IMR-90 (cell line): ENCODE measurements at regions not wholly inside any gene's neighbourhood (a gene's known extent, or its start where the extent isn't known, plus 50 kb on each side); places are given as distances from the start of the nearest gene placed in this dataset.

Experiments used
- ATAC-seq: fragments of 200-7000 bp; cut with Tn5 transposase; 2 replicates; pipeline ENCODE4 v1.9.1; 2020; ENCODE audit warnings: low read depth, mild to moderate bottlenecking, moderate library complexity
- BruUV-seq: library from RNA; stranded (reverse); fragments of 400-500 nt; replicated peaks from 2 replicates; lab custom pipeline; 2021; lab: Mats Ljungman, UMichigan
- CTCF ChIA-PET: fragments of 300-600 bp; formaldehyde crosslinking; extraction: SDS; loops from one replicate; lab custom pipeline; 2021; ENCODE audit warnings: antibody characterized with exemption; lab: Yijun Ruan, JAX
- POLR2A ChIA-PET: fragments of 300-600 bp; sonication (Branson Sonifier 250); formaldehyde crosslinking; loops from one replicate; lab custom pipeline; 2022; ENCODE audit warnings: antibody characterized with exemption; ENCODE audit not compliant: unreplicated experiment; lab: Charles Lee
- DNase-seq: peaks from one replicate; pipeline ENCODE4 v3.0.0; 2013
- H2AFZ ChIP-seq: replicated peaks from 2 replicates; pipeline ENCODE3; 2013; ENCODE audit warnings: low read length, mild to moderate bottlenecking; ENCODE audit not compliant: poor library complexity
- H2AK5ac ChIP-seq: 2 replicates; pipeline ENCODE4 v1.6.1; 2013; ENCODE audit warnings: low read depth, low read length, inconsistent platforms
- H2AK9ac ChIP-seq: replicated peaks from 2 replicates; pipeline ENCODE3; 2013; ENCODE audit warnings: mild to moderate bottlenecking, low read depth, low read length, moderate library complexity; ENCODE audit not compliant: poor library complexity
- H2BK120ac ChIP-seq: 2 replicates; pipeline ENCODE4 v1.6.1; 2013; ENCODE audit warnings: low read depth, low read length, inconsistent platforms
- H2BK15ac ChIP-seq: 3 replicates; pipeline ENCODE4 v1.6.1; 2013; ENCODE audit warnings: low read depth, low read length, inconsistent platforms
- H2BK20ac ChIP-seq: 2 replicates; pipeline ENCODE4 v1.6.1; 2013; ENCODE audit warnings: low read depth, mild to moderate bottlenecking, inconsistent platforms, low read length, moderate library complexity
- H2BK5ac ChIP-seq: 2 replicates; pipeline ENCODE4 v1.6.1; 2013; ENCODE audit warnings: mild to moderate bottlenecking, low read depth, low read length, inconsistent platforms; ENCODE audit not compliant: poor library complexity, severe bottlenecking
- H3K14ac ChIP-seq: replicated peaks from 2 replicates; pipeline ENCODE4 v1.6.1; 2013; ENCODE audit warnings: low read depth, low read length, inconsistent platforms
- H3K18ac ChIP-seq: 2 replicates; pipeline ENCODE4 v1.6.1; 2013; ENCODE audit warnings: low read depth, low read length, control low read depth
- H3K23ac ChIP-seq: 2 replicates; pipeline ENCODE4 v1.6.1; 2013; ENCODE audit warnings: low read depth, low read length, inconsistent platforms
- H3K27ac ChIP-seq: 2 replicates; pipeline ENCODE4 v1.5.1; 2013; ENCODE audit warnings: mild to moderate bottlenecking, control low read depth, low read length; ENCODE audit not compliant: insufficient read depth
- H3K27me3 ChIP-seq: 2 replicates; pipeline ENCODE4 v1.6.1; 2013; ENCODE audit warnings: low read length; ENCODE audit not compliant: control insufficient read depth, insufficient read depth
- H3K36me3 ChIP-seq: 2 replicates; pipeline ENCODE4 v1.6.1; 2013; ENCODE audit warnings: low read length, mixed read lengths; ENCODE audit not compliant: control insufficient read depth, insufficient read depth
- H3K4ac ChIP-seq: 2 replicates; pipeline ENCODE4 v1.6.1; 2013; ENCODE audit warnings: low read depth, low read length, inconsistent platforms
- H3K4me1 ChIP-seq: 2 replicates; pipeline ENCODE4 v1.6.1; 2013; ENCODE audit warnings: low read length, mixed read lengths; ENCODE audit not compliant: control insufficient read depth, insufficient read depth
- H3K4me2 ChIP-seq: 2 replicates; pipeline ENCODE4 v1.6.1; 2013; ENCODE audit warnings: low read depth, mild to moderate bottlenecking, control low read depth, low read length, moderate library complexity
- H3K4me3 ChIP-seq: 2 replicates; pipeline ENCODE4 v1.5.1; 2013; ENCODE audit warnings: low read depth, mild to moderate bottlenecking, control low read depth, low read length, moderate library complexity; ENCODE audit not compliant: insufficient read depth
- H3K56ac ChIP-seq: 2 replicates; pipeline ENCODE4 v1.6.1; 2013; ENCODE audit warnings: low read length, inconsistent platforms; ENCODE audit not compliant: insufficient read depth; ENCODE audit errors: extremely low read depth
- H3K79me1 ChIP-seq, 2 experiments: 2 replicates each; pipeline ENCODE4 v1.6.1; 2013; ENCODE audit warnings: low read length in 2 of 2, inconsistent platforms in 1 of 2, low read depth in 1 of 2
- H3K9ac ChIP-seq: 2 replicates; pipeline ENCODE4 v1.6.1; 2013; ENCODE audit warnings: low read depth, low read length, control low read depth
- H3K9me1 ChIP-seq: 2 replicates; pipeline ENCODE4 v1.6.1; 2013; ENCODE audit warnings: low read length, inconsistent platforms; ENCODE audit not compliant: insufficient read depth
- H3K9me3 ChIP-seq: 2 replicates; pipeline ENCODE4 v1.6.1; 2013; ENCODE audit warnings: low read length; ENCODE audit not compliant: control insufficient read depth, insufficient read depth
- H4K20me1 ChIP-seq: 2 replicates; pipeline ENCODE4 v1.6.1; 2013; ENCODE audit warnings: low read length, inconsistent platforms; ENCODE audit not compliant: insufficient read depth
- H4K5ac ChIP-seq: 2 replicates; pipeline ENCODE4 v1.6.1; 2013; ENCODE audit warnings: mild to moderate bottlenecking, low read depth, low read length, control low read depth
- H4K8ac ChIP-seq, 2 experiments: 2 replicates each; pipeline ENCODE4 v1.6.1; 2013; ENCODE audit warnings: low read depth in 2 of 2, low read length in 2 of 2, control low read depth in 1 of 2, inconsistent platforms in 1 of 2
- H4K91ac ChIP-seq: 2 replicates; pipeline ENCODE4 v1.6.1; 2013; ENCODE audit warnings: low read depth, low read length, inconsistent platforms; ENCODE audit not compliant: insufficient read depth
- NFE2L2 ChIP-seq: fragments of 150-350 bp; IDR thresholded peaks from 2 replicates; pipeline ENCODE4 v1.6.1; 2016; ENCODE audit warnings: low read depth, mild to moderate bottlenecking, low read length
- WGBS, 2 experiments: methylation state at CpG; one replicate each; pipeline versions ENCODE4 v1.1.5 to v1.1.7; 2013; ENCODE audit warnings: missing lambda C conversion rate in 2 of 2; ENCODE audit not compliant: insufficient read length in 1 of 2; ENCODE audit errors: extremely low coverage in 2 of 2; 5-methylcytosine and 5-hydroxymethylcytosine counted together
- dilution Hi-C: fragments of 300-500 bp; cut with HindIII; formaldehyde crosslinking; loops from one replicate; pipeline ENCODE4 v1.14.3; 2018; ENCODE audit warnings: low sequenced_read_pairs; ENCODE audit not compliant: unreplicated experiment
- in situ Hi-C: fragments of 300-500 bp; cut with MboI; formaldehyde crosslinking; loops from 3 replicates; pipeline ENCODE4 v1.14.3; 2019; ENCODE audit warnings: low sequenced_read_pairs, inconsistent platforms, mixed read lengths
- intact Hi-C: fragments of 100-400 bp; cut with micrococcal nuclease; formaldehyde crosslinking; loops from 2 replicates; pipeline ENCODE4 v1.10.0; 2022
- TF ChIP-seq, protein P1 (sequence below): fragments of 150-350 bp; IDR thresholded peaks from 2 replicates; pipeline ENCODE4 v1.6.1; 2017; ENCODE audit warnings: mild to moderate bottlenecking, antibody characterized with exemption, low read length, low read depth

DNA sequence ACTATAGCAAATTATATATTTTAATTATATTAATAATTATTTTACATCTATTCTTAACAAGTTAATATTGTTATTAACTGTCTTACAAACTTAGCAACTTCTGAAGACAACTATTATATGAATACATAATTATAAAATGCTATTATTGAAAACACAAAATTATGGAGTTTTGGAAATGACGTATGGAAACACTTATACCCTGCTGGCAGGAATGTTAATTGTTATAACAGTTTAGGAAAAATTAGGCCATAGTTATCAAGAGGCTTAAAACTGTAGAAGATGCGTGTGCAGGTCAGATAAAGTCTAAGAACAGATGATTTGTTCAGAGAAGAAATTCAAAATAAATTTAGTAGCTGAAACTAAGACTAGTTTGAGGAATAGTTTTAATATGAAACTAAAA is 211.7 kb downstream of the FAT4 start:
- H3K27ac ChIP-seq: no peak overlapping the region
- 100% methylated on average over 1 of the region's 2 CpGs; no CpG with 5 or more reads in 1 of the 2 experiments for WGBS, 2 experiments
- no peak overlapping the region for H2AK9ac ChIP-seq
- ATAC-seq (no peak), DNase-seq (no peak)
- H3K36me3 ChIP-seq: no peaks in the 10 kb centered on the region
- TF ChIP-seq, protein P1, sequence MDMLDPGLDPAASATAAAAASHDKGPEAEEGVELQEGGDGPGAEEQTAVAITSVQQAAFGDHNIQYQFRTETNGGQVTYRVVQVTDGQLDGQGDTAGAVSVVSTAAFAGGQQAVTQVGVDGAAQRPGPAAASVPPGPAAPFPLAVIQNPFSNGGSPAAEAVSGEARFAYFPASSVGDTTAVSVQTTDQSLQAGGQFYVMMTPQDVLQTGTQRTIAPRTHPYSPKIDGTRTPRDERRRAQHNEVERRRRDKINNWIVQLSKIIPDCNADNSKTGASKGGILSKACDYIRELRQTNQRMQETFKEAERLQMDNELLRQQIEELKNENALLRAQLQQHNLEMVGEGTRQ: no peak
- no peak for TF ChIP-seq NFE2L2
- H4K5ac ChIP-seq: no peak overlapping the region
- no peaks in the 10 kb centered on the region for H3K27me3 ChIP-seq
- no peak overlapping the region for H4K91ac ChIP-seq
- no peak overlapping the region for H3K18ac ChIP-seq
- H2BK5ac ChIP-seq: no peak overlapping the region
- no peak overlapping the region for H2AK5ac ChIP-seq
- H4K8ac ChIP-seq: no peak overlapping the region
- no peak overlapping the region for H2AFZ ChIP-seq
- H3K4ac ChIP-seq: no peak overlapping the region
- BruUV-seq: no TSS peak
- intact Hi-C loops (no loop called here), dilution Hi-C loops (no loop called here), in situ Hi-C loops (no loop called here)
- no peak overlapping the region for H3K9ac ChIP-seq
- no peak overlapping the region for H2BK120ac ChIP-seq
- no peak overlapping the region for H2BK20ac ChIP-seq
- H3K14ac ChIP-seq: no peak overlapping the region
- H4K20me1 ChIP-seq: no peaks in the 10 kb centered on the region
- no peaks in the 10 kb centered on the region for H3K9me3 ChIP-seq
- no peak overlapping the region for H3K4me2 ChIP-seq
- no peak overlapping the region for H3K23ac ChIP-seq
- H3K56ac ChIP-seq: no peak overlapping the region
- no peak overlapping the region for H3K4me3 ChIP-seq
- ChIA-PET POLR2A (no interaction called here), CTCF (no interaction called here)
- H2BK15ac ChIP-seq: no peak overlapping the region
- no peaks in the 10 kb centered on the region for H3K4me1 ChIP-seq
- no peaks in the 10 kb centered on the region for H3K9me1 ChIP-seq
- H3K79me1 ChIP-seq: no peaks in the 10 kb centered on the region
